ENCODE measurements at regions not wholly inside any gene's neighbourhood (a gene's known extent, or its start where the extent isn't known, plus 50 kb on each side); places are given as distances from the start of the nearest gene placed in this dataset.

DNA sequence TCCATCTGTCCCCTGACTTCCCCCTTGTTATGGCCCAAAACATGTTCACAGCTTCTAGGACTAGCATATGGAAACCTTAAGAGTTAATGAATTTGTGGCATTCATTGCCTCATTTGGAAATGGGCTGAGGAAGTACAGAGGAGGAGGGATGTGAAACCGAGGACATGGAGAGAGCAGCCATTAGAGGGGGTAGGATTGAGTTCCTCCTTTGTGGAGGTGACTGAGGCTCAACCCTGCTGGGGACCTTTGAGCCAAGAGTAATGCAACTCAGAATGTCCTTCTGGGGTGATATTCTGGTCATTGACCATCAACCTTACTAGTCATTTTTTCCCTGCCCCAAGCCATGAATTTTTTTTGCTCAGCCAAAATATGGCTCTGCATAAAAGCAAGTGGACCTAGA lies 109.4 kb downstream of the ZNF518B start:
- Histone ChIP-seq H3K9me2 (ENCODE audit: insufficient read depth) (no peaks in the 10 kb centered on the region), H3K4me3 (replicated peaks in 1 of 2; ENCODE audit: low read depth in 1 of 2, low read length in 2 of 2) (no peak overlapping the region), H4K20me1 (ENCODE audit: insufficient read depth) (no peaks in the 10 kb centered on the region), H3K27ac (ENCODE audit: low read depth, low read length) (no peak overlapping the region), H3K79me2 (ENCODE audit: insufficient read depth, low read length) (no peaks in the 10 kb centered on the region), H3K4me2 (ENCODE audit: low read length) (no peak overlapping the region), H3K9me3 (ENCODE audit: control insufficient read depth in 1 of 2, insufficient read depth in 1 of 2, low read depth in 1 of 2, low read length in 2 of 2) (no peaks in the 10 kb centered on the region), H2AFZ (ENCODE audit: low read depth, low read length, poor library complexity, severe bottlenecking) (no peak overlapping the region), H3K36me3 (ENCODE audit: control insufficient read depth in 1 of 2, insufficient read depth in 2 of 2, low read length in 2 of 2) (no peaks in the 10 kb centered on the region), H3K27me3 (ENCODE audit: insufficient read depth, low read length) (peaks cover 92% of the 10 kb centered on the region), H3K9ac (ENCODE audit: low read length) (no peak overlapping the region), H3K4me1 (ENCODE audit: control insufficient read depth in 1 of 2, insufficient read depth in 2 of 2, low read length in 2 of 2) (no peaks in the 10 kb centered on the region)
- DNase-seq (ENCODE audit: low read depth, low spot score), result no peak
- CTCF ChIA-PET, result no interaction called here
- intact Hi-C loops (cut with micrococcal nuclease), result no loop called here
- no TSS peak for BruUV-seq (replicated peaks)
- POLR2A ChIA-PET, result no interaction called here
- no peak for ATAC-seq
- TF ChIP-seq ZFX (IDR thresholded peaks at IDR 0.05) (no peak), SIN3A (IDR thresholded peaks at IDR 0.05; ENCODE audit: low read depth) (no peak), TCF7L2 (IDR thresholded peaks at IDR 0.05; ENCODE audit: borderline replicate concordance, extremely low read depth, insufficient read depth, insufficient read length) (no peak), EZH2phosphoT487 (IDR thresholded peaks at IDR 0.05; ENCODE audit: borderline replicate concordance) (no peak), SP1 (IDR thresholded peaks at IDR 0.05; ENCODE audit: low read depth) (no peak), ELF1 (IDR thresholded peaks at IDR 0.05; ENCODE audit: borderline replicate concordance, low read depth) (no peak), CEBPB (IDR thresholded peaks at IDR 0.05; ENCODE audit: low read depth) (no peak), SRF (IDR thresholded peaks at IDR 0.05; ENCODE audit: low read depth) (no peak), FOSL1 (IDR thresholded peaks at IDR 0.05; ENCODE audit: low read depth) (no peak), ZNF274 (IDR thresholded peaks at IDR 0.05; ENCODE audit: low read depth, low read length) (no peak), POLR2AphosphoS5 (IDR thresholded peaks at IDR 0.05; ENCODE audit: low read depth, low read length) (no peak), EGR1 (IDR thresholded peaks at IDR 0.05; ENCODE audit: low read depth) (no peak)
- TF ChIP-seq, protein P1, sequence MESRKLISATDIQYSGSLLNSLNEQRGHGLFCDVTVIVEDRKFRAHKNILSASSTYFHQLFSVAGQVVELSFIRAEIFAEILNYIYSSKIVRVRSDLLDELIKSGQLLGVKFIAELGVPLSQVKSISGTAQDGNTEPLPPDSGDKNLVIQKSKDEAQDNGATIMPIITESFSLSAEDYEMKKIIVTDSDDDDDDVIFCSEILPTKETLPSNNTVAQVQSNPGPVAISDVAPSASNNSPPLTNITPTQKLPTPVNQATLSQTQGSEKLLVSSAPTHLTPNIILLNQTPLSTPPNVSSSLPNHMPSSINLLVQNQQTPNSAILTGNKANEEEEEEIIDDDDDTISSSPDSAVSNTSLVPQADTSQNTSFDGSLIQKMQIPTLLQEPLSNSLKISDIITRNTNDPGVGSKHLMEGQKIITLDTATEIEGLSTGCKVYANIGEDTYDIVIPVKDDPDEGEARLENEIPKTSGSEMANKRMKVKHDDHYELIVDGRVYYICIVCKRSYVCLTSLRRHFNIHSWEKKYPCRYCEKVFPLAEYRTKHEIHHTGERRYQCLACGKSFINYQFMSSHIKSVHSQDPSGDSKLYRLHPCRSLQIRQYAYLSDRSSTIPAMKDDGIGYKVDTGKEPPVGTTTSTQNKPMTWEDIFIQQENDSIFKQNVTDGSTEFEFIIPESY (IDR thresholded peaks at IDR 0.05; ENCODE audit: extremely low read depth, insufficient replicate concordance, low read length), result no peak
- TF ChIP-seq, protein P2, sequence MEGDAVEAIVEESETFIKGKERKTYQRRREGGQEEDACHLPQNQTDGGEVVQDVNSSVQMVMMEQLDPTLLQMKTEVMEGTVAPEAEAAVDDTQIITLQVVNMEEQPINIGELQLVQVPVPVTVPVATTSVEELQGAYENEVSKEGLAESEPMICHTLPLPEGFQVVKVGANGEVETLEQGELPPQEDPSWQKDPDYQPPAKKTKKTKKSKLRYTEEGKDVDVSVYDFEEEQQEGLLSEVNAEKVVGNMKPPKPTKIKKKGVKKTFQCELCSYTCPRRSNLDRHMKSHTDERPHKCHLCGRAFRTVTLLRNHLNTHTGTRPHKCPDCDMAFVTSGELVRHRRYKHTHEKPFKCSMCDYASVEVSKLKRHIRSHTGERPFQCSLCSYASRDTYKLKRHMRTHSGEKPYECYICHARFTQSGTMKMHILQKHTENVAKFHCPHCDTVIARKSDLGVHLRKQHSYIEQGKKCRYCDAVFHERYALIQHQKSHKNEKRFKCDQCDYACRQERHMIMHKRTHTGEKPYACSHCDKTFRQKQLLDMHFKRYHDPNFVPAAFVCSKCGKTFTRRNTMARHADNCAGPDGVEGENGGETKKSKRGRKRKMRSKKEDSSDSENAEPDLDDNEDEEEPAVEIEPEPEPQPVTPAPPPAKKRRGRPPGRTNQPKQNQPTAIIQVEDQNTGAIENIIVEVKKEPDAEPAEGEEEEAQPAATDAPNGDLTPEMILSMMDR (IDR thresholded peaks at IDR 0.05 in 2 of 3, conservative IDR thresholded peaks at IDR 0.05 in 1 of 3; ENCODE audit: borderline replicate concordance in 1 of 3, insufficient read depth in 1 of 3, low read depth in 2 of 3, low read length in 2 of 3), result no peak
- RAD21 ChIA-PET (ENCODE audit: low non-redundant PET in 1 of 2, low total read pairs in 2 of 2, uncharacterized antibody in 2 of 2, unreplicated experiment in 2 of 2), result no interaction called here

Data from HCT116 (cell line).